ENCODE measurements at regions not wholly inside any gene's neighbourhood (a gene's known extent, or its start where the extent isn't known, plus 50 kb on each side); places are given as distances from the start of the nearest gene placed in this dataset.

GRCh38 chr2:19150726-19151125 is 207.7 kb downstream of the OSR1 start:
- H3K18ac ChIP-seq (ENCODE audit: low read depth, low read length) = no peak overlapping the region
- DNase-seq (no peak), ATAC-seq (ENCODE audit: low read depth) (no peak)
- intact Hi-C loops (cut with micrococcal nuclease) = no loop called here
- no peaks in the 10 kb centered on the region for H3K36me3 ChIP-seq (ENCODE audit: control insufficient read depth, insufficient read depth, low read length)
- no peak overlapping the region for H3K14ac ChIP-seq (replicated peaks; ENCODE audit: low read depth, low read length)
- H3K79me1 ChIP-seq (ENCODE audit: low read depth in 1 of 2, low read length in 2 of 2) = no peaks in the 10 kb centered on the region
- H3K9me1 ChIP-seq (ENCODE audit: insufficient read depth, low read length) = no peaks in the 10 kb centered on the region
- H3K56ac ChIP-seq (ENCODE audit: extremely low read depth, insufficient read depth, low read length) = no peak overlapping the region
- H3K27me3 ChIP-seq (ENCODE audit: control insufficient read depth, insufficient read depth, low read length) = no peaks in the 10 kb centered on the region
- peaks cover 11% of the 10 kb centered on the region for H3K9me3 ChIP-seq (ENCODE audit: control insufficient read depth, insufficient read depth, low read length)
- no peak overlapping the region for H3K23ac ChIP-seq (ENCODE audit: low read depth, low read length)
- no peak overlapping the region for H2AFZ ChIP-seq (replicated peaks; ENCODE audit: low read length, poor library complexity)
- H4K91ac ChIP-seq (ENCODE audit: insufficient read depth, low read depth, low read length) = no peak overlapping the region
- no peak overlapping the region for H2BK15ac ChIP-seq (ENCODE audit: low read depth, low read length)
- ChIA-PET CTCF (no interaction called here), POLR2A (ENCODE audit: unreplicated experiment) (no interaction called here)
- no peak overlapping the region for H4K8ac ChIP-seq (ENCODE audit: low read depth in 2 of 2, low read length in 2 of 2)
- in situ Hi-C loops (cut with MboI; ENCODE audit: low sequenced_read_pairs) = no loop called here
- WGBS, 2 experiments (ENCODE audit: extremely low coverage in 2 of 2, insufficient read length in 1 of 2) = no CpG with 5 or more reads among the region's 2 CpGs
- BruUV-seq (replicated peaks) = no TSS peak
- no peaks in the 10 kb centered on the region for H4K20me1 ChIP-seq (ENCODE audit: insufficient read depth, low read length)
- no peak overlapping the region for H2BK20ac ChIP-seq (ENCODE audit: low read depth, low read length)
- H2AK5ac ChIP-seq (ENCODE audit: low read depth, low read length) = no peak overlapping the region
- no peak overlapping the region for H3K27ac ChIP-seq (ENCODE audit: insufficient read depth, low read length)
- H2AK9ac ChIP-seq (replicated peaks; ENCODE audit: low read depth, low read length, poor library complexity) = no peak overlapping the region
- H3K4ac ChIP-seq (ENCODE audit: low read depth, low read length) = no peak overlapping the region
- H3K9ac ChIP-seq (ENCODE audit: low read depth, low read length) = no peak overlapping the region
- no peaks in the 10 kb centered on the region for H3K4me1 ChIP-seq (ENCODE audit: control insufficient read depth, insufficient read depth, low read length)
- no peak overlapping the region for H4K5ac ChIP-seq (ENCODE audit: low read depth, low read length)
- dilution Hi-C loops (cut with HindIII; ENCODE audit: low sequenced_read_pairs, unreplicated experiment) = no loop called here
- TF ChIP-seq MAFK (IDR thresholded peaks at IDR 0.05; ENCODE audit: low read depth, low read length) (no peak), NFE2L2 (IDR thresholded peaks at IDR 0.05; ENCODE audit: low read depth, low read length) (no peak), CEBPB (IDR thresholded peaks at IDR 0.05; ENCODE audit: low read depth, low read length) (no peak), RCOR1 (IDR thresholded peaks at IDR 0.05; ENCODE audit: insufficient replicate concordance, low read length) (no peak), CHD1 (IDR thresholded peaks at IDR 0.05; ENCODE audit: low read depth, low read length) (no peak), USF2 (IDR thresholded peaks at IDR 0.05; ENCODE audit: low read depth, low read length) (no peak), MXI1 (IDR thresholded peaks at IDR 0.05; ENCODE audit: borderline replicate concordance, low read depth, low read length) (no peak), MAZ (IDR thresholded peaks at IDR 0.05; ENCODE audit: borderline replicate concordance, low read depth, low read length) (no peak), BHLHE40 (IDR thresholded peaks at IDR 0.05; ENCODE audit: low read depth, low read length) (no peak), RAD21 (IDR thresholded peaks at IDR 0.05; ENCODE audit: low read length) (no peak), SMC3 (IDR thresholded peaks at IDR 0.05; ENCODE audit: low read depth, low read length) (no peak), POLR2A (IDR thresholded peaks at IDR 0.05; ENCODE audit: low read depth, low read length) (no peak), CTCF (conservative IDR thresholded peaks at IDR 0.05; ENCODE audit: low read depth, low read length) (no peak), RFX5 (IDR thresholded peaks at IDR 0.05; ENCODE audit: low read depth, low read length) (no peak), ELK1 (IDR thresholded peaks at IDR 0.05; ENCODE audit: borderline replicate concordance, low read depth, low read length) (no peak), FOS (IDR thresholded peaks at IDR 0.05; ENCODE audit: low read depth, low read length) (no peak)
- no peak overlapping the region for H3K4me3 ChIP-seq (ENCODE audit: insufficient read depth, low read depth, low read length)
- H3K4me2 ChIP-seq (ENCODE audit: low read depth, low read length) = no peak overlapping the region
- no peak overlapping the region for H2BK5ac ChIP-seq (ENCODE audit: low read depth, low read length, poor library complexity, severe bottlenecking)
- no peak overlapping the region for H2BK120ac ChIP-seq (ENCODE audit: low read depth, low read length)

Data from IMR-90 (cell line).